ENCODE measurements at regions not wholly inside any gene's neighbourhood (a gene's known extent, or its start where the extent isn't known, plus 50 kb on each side); places are given as distances from the start of the nearest gene placed in this dataset.

DNA sequence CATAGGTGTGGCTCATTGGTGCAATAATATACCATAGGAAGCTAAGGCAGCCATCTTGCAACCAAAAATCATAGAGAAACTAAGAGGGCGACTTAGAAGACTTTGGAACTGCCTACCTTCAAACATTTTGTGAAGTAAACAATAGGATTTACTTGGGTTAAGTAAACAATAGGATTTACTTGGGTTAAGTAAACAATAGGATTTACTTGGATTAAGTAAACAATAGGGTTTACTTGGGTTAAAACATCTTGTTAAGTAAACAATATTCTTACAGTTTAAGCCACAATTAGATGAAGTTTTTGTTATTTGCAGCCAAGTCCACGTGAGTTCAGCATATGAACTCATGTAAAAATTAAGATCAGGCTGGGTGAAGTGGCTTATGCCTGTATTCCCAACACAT, 722.4 kb upstream of the AUTS2 start:
- TF ChIP-seq POLR2AphosphoS5 (IDR thresholded peaks at IDR 0.05; ENCODE audit: borderline replicate concordance, low read depth, low read length) (no peak), EZH2 (IDR thresholded peaks at IDR 0.05) (no peak)
